GM19397 (cell line): ENCODE measurements at regions not wholly inside any gene's neighbourhood (a gene's known extent, or its start where the extent isn't known, plus 50 kb on each side); places are given as distances from the start of the nearest gene placed in this dataset.
"Not testable (repeated sequence)": the region's sequence is repeated elsewhere in the genome, so short reads cannot be mapped to it uniquely, and the experiment has no call there.

Source experiments
- ATAC-seq: cut with Tn5 transposase; IDR thresholded peaks from one replicate; pipeline ENCODE4 v1.9.1; 2021; ENCODE audit warnings: mild to moderate bottlenecking, moderate library complexity; ENCODE audit not compliant: unreplicated experiment

DNA sequence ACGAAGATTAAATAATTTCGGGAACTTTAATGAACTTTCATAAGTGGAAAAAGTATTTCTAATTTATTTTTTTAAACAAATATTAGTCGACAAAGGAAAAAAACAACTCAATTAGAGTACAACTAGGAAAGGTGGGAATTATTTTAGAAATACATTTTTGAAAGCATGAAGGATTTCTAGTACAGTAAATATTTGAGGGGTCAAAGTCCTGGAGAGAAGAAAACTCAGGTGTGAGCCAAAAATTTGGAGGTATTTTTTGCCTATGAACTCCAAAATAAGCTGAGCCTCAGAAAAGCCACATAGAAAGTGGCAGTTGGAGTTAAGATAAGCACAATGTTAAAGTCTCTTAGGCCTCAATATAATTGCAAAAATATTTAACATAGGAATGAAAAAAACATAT, 2017.3 kb downstream of the C4orf33 start:
- no peak for ATAC-seq

DNA sequence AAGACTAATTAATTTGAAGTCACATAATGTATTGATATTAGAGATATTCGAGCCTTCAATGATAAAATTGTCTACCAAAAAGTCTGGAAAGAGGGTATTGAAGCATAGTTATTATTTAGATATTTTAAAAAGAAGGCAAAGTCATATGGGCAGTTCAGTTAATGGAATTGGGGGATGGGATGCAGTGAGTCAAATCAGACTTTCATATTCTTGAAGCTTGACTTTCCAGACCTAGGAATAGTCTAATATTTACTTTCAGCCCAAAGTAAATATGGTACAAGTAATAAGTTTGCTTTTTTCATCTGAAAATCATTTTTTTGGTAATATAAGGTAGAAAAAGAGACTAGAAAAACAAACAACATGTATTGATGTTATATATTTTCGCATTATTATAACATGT, 2017.8 kb downstream of the C4orf33 start:
- no peak for ATAC-seq

GRCh38 chr4:131119661-131120060, 2023.7 kb downstream of the C4orf33 start:
- no peak for ATAC-seq

- ATAC-seq, result no peak
Measured at GRCh38 chr4:131137196-131137595, 2011.9 kb upstream of the PCDH10 start.

DNA sequence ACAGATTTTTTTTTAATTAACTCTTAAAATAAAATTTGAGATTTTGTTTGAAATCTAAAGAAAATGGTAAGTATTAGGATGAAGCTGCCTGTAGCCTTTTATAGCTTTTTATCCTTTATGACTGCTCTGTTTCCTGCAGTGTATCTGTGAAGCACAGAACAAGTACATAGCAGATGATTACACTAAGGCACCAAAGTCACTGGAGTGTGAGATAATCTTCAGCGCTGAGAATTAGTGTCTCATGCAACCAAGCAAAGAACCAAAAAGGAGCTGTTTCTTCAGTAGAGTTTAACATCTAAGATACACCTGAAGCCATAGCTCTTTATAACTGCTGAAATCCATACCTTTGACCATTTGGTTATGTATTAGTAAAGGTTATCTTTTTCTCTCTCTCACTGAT, 1989.8 kb upstream of the PCDH10 start:
- ATAC-seq, result no peak

- no peak for ATAC-seq
Measured at GRCh38 chr4:131192318-131192717, 1956.8 kb upstream of the PCDH10 start.

DNA sequence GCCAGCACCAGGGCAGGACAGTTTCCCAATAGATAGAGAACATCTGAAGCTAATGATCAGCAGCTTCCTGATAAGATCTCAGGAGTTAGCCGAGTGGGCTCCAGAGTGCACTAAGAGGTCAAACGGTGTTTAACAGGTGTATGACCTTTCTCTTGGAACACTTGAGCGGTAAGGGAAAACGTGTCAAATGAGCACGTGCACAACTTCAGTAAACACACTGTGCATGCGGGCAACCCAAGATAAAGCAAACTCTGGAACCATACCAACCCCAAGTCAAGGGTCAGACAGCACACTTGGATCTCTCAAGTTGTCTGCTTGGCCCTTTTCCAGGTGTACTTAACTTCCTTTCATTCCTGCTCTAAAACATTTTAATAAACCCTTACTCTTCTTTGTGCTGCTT, 1941.5 kb upstream of the PCDH10 start:
- no peak for ATAC-seq

GRCh38 chr4:131248314-131248713, 1900.8 kb upstream of the PCDH10 start:
- no peak for ATAC-seq

- ATAC-seq, result no peak
Measured at GRCh38 chr4:131251321-131251720, 1897.8 kb upstream of the PCDH10 start.

DNA sequence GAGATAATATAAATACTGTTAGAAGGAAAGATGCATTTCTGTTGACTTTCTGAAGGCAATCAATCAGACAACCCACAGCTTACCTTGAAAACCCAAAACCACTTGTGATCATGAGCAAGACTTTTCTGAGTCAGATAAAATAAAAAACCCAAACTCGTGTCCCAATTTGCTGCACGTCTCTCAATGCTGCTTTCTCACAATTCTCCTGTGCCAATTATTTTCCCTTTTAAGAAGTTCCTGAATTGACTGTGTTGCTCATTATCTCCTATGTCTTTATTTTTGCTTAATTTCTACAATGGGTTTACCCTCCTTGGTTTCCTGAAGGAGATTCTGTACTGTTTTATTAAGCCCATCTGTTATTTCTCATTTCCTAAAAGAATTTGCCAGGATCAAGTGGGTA, 1891.9 kb upstream of the PCDH10 start:
- ATAC-seq, result no peak

DNA sequence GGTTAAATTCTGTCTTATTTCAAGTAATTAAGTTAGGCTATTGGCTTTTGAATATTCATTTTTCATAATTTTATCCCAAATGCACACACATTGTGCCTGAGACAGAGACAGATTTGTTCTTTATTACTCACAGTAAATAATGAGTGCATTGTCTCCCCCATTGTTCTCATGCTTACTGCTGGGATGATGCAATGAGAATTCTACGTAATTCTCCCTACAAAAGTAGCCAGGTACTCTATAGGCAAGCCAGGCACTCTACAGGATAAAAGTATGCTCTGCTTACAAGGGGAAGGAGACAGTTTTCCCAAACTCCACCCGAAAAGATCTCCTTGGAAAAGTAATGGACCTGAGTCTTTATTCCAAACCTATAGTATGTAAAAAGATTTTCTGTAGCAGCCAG, 1890.7 kb upstream of the PCDH10 start:
- no peak for ATAC-seq

DNA sequence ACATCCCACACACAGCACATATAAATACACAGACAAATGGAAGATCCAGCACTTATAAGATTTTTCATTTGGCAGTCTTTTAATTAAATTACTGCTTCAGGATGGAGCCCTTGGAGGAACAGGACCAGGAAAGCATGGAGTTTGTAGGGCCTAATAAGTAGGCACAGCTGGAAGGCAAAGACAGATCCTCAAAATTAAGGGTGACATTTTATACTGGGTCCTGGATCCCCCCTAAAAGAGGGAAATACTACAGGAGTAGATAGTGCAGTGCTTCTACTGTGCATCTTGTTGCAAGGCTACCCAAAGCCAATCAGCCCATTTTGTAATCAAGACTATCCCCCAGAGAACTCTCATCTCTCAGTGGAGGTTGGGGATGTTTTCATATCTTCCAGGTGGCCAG, 1860.7 kb upstream of the PCDH10 start:
- no peak for ATAC-seq

DNA sequence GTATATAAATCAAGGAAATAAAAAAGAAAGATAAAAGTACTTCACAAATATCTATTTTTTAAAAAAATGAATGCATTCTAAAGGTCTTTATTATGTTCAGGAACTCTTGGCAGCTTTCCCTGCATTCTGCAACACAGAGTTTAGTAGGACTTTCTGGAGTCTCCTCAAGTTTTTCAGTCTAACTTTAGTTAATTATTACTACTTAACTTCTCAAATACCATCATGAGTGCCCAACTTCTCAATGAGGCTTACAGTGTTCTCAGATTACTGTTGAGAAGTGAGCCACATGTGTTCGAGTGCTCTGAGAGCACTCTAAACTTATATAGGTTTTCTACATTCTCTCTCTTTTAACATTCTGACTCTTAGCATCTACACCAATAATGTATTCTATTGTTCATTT, 1852.9 kb upstream of the PCDH10 start:
- ATAC-seq, result no peak

DNA sequence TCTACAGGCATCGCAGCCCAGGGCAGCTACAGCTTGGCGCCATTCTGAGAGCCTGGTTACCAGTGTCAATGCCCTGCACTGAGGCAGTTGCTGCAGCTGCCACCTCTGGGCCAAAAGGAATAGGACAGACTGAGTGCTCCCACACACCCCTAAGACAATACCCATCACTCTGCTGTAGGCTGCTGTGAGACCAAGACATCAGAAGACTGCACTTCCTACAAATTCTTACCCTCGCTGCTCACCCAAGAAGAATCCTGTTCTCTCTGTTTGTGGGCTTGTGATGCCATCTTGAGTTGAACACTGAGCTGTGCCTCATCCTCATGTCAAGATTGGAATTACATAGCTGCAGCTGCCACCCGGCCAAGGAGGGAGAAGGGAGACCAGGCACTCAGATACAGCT, 1847.0 kb upstream of the PCDH10 start:
- ATAC-seq, result no peak

DNA sequence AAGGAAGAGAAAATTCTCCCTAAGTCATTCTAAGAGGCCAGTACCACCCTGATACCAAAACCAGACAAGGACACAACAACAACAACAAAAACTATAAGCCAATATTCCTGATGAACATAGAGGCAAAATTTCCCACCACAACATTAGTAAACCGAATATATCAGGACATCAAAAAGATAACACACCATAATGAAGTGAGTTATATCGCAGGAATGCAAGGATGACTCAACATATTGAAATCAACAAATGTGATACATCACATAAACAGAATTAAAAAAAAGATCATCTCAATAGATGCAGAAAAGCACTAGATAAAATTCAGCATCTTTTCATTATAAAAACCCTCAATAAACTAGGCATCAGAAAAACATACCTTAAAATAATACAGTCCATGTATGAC, 1844.4 kb upstream of the PCDH10 start:
- ATAC-seq, result no peak

DNA sequence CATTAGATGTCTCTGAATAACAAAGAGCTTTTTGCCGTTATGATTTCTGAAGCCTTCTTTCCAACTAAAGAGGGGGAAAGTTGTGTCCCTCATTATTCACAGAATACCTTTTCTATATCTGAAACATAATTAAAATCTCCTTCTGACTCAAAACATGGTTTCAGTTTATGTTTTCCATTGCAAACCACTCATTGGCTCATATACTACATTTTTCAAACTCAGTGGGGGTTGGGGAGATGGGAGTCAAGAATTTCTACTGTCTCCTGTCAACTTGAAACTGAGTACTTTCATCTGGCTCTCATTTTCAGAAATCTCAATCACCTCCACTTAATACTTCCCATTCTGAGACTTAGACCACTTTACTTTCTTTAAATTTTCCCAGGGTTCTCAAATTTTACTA, 1839.5 kb upstream of the PCDH10 start:
- no peak for ATAC-seq

GRCh38 chr4:131316086-131316485, 1833.0 kb upstream of the PCDH10 start:
- ATAC-seq, result no peak

- ATAC-seq, result no peak
Measured at GRCh38 chr4:131337936-131338335, 1811.2 kb upstream of the PCDH10 start.

GRCh38 chr4:131339137-131339536, 1810.0 kb upstream of the PCDH10 start:
- ATAC-seq, result no peak

- ATAC-seq, result no peak
Measured at GRCh38 chr4:131344761-131345160, 1804.3 kb upstream of the PCDH10 start.

GRCh38 chr4:131347816-131348215, 1801.3 kb upstream of the PCDH10 start:
- ATAC-seq, result no peak

DNA sequence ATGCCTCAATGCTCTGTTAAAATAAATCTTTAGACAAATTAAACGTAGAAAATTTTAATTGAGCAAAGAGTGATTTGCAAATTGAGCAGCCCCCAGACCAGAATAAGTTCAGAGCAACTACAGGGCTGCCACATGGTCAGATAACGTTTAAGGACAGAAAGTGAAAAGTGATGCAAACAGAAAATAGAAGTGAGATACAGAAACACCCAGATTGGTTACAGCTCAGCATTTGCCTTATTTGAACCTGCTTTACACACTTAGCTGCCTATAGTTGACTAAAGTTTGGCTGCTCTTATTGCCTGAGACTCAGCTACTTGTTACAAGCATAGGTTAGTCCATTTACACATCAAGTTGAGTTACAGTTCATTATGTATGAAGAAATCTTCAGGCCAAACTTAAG, 1800.8 kb upstream of the PCDH10 start:
- no peak for ATAC-seq

DNA sequence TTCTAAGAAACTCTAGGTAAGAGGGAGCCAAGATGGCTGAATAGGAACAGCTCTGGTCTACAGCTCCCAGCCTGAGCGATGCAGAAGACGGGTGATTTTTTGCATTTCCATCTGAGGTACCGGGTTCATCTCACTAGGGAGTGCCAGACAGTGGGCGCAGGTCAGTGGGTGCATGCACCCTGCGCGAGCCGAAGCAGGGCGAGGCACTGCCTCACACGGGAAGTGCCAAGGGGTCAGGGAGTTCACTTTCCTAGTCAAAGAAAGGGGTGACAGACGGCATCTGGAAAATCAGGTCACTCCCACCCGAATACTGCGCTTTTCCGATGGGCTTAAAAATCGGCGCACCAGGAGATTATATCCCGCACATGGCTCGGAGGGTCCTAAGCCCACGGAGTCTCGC, 1796.7 kb upstream of the PCDH10 start:
- not testable (repeated sequence) for ATAC-seq

DNA sequence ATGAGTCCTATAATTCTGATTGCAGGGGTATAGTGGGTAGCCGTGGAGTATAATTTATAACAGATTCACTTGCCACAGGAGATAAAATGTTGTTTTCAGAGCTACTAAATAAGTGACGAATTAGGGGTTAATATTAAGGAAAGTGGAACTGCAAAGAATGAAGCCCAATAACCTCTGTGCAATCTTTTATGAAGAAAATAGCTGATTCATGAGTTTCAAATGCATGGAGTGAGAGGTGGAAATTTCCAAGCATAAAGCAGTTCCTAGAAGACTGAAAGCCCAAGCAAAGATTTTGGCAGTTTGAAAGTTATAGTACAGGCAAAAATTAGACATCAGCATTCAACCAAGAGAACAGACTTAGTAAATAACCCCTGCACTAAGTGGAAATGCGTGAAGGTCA, 1782.4 kb upstream of the PCDH10 start:
- ATAC-seq, result no peak
